Activated B cell treated with CpG ODN at 0.5 μM for 24 hours (primary cell): ENCODE measurements at regions not wholly inside any gene's neighbourhood (a gene's known extent, or its start where the extent isn't known, plus 50 kb on each side); places are given as distances from the start of the nearest gene placed in this dataset.

Experiments
- ATAC-seq: fragments of 200-7000 bp; cut with Tn5 transposase; one replicate; pipeline ENCODE4 v1.10.0; 2021; ENCODE audit warnings: low read depth, mild to moderate bottlenecking, moderate library complexity
- CTCF ChIA-PET: fragments of 350-600 bp; sonication (Branson Sonifier 250); formaldehyde crosslinking; loops from one replicate; lab custom pipeline; 2021; ENCODE audit warnings: antibody characterized with exemption; lab: Charles Lee
- POLR2A ChIA-PET: fragments of 350-600 bp; sonication (Branson Sonifier 250); formaldehyde crosslinking; loops from one replicate; lab custom pipeline; 2021; ENCODE audit warnings: antibody characterized with exemption; lab: Charles Lee
- DNase-seq: peaks from one replicate; pipeline ENCODE4 v3.0.0; 2022
- H3K27ac Mint-ChIP-seq: one replicate; pipeline ENCODE4 v1.8.0; 2020; ENCODE audit warnings: mixed read lengths
- H3K27me3 Mint-ChIP-seq: one replicate; pipeline ENCODE4 v1.8.0; 2021; ENCODE audit warnings: mixed read lengths
- H3K36me3 Mint-ChIP-seq: one replicate; pipeline ENCODE4 v1.8.0; 2021; ENCODE audit warnings: low read depth, mixed read lengths
- H3K4me1 Mint-ChIP-seq: one replicate; pipeline ENCODE4 v1.8.0; 2021; ENCODE audit warnings: mixed read lengths
- H3K4me3 Mint-ChIP-seq: one replicate; pipeline ENCODE4 v1.8.0; 2020; ENCODE audit warnings: mild to moderate bottlenecking, mixed read lengths
- H3K9me3 Mint-ChIP-seq: one replicate; pipeline ENCODE4 v1.8.0; 2020; ENCODE audit warnings: mixed read lengths
- intact Hi-C: fragments of 100-400 bp; cut with micrococcal nuclease; formaldehyde crosslinking; loops from one replicate; pipeline ENCODE4 v1.15.1; 2024
- TF ChIP-seq, protein P1 (sequence below): fragments of 200-600 bp; IDR thresholded peaks from one replicate; pipeline ENCODE4 v1.8.0; 2022; ENCODE audit warnings: antibody characterized with exemption, mild to moderate bottlenecking

- intact Hi-C loops = no loop called here
- TF ChIP-seq, protein P1, sequence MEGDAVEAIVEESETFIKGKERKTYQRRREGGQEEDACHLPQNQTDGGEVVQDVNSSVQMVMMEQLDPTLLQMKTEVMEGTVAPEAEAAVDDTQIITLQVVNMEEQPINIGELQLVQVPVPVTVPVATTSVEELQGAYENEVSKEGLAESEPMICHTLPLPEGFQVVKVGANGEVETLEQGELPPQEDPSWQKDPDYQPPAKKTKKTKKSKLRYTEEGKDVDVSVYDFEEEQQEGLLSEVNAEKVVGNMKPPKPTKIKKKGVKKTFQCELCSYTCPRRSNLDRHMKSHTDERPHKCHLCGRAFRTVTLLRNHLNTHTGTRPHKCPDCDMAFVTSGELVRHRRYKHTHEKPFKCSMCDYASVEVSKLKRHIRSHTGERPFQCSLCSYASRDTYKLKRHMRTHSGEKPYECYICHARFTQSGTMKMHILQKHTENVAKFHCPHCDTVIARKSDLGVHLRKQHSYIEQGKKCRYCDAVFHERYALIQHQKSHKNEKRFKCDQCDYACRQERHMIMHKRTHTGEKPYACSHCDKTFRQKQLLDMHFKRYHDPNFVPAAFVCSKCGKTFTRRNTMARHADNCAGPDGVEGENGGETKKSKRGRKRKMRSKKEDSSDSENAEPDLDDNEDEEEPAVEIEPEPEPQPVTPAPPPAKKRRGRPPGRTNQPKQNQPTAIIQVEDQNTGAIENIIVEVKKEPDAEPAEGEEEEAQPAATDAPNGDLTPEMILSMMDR = no peak
- ChIA-PET CTCF (no interaction called here), POLR2A (no interaction called here)
- ATAC-seq = no peak
- no peak for DNase-seq
- peaks cover 55% of the 10 kb centered on the region for H3K27me3 Mint-ChIP-seq
- peak overlapping the region; percentile 69 for H3K4me3 Mint-ChIP-seq
- no peak overlapping the region for H3K27ac Mint-ChIP-seq
- no peaks in the 10 kb centered on the region for H3K36me3 Mint-ChIP-seq
- no peaks in the 10 kb centered on the region for H3K9me3 Mint-ChIP-seq
- H3K4me1 Mint-ChIP-seq = peaks cover 18% of the 10 kb centered on the region
Measured at GRCh38 chr2:172233987-172234715, 131.5 kb upstream of the DLX2 start.

GRCh38 chr2:172234716-172235691 is 132.3 kb upstream of the DLX2 start:
- POLR2A ChIA-PET = no interaction called here
- DNase-seq = no peak
- no peak overlapping the region for H3K27ac Mint-ChIP-seq

GRCh38 chr2:172239944-172240590 is 137.4 kb upstream of the DLX2 start:
- H3K27me3 Mint-ChIP-seq = peaks cover 27% of the 10 kb centered on the region
- DNase-seq (no peak), ATAC-seq (no peak)
- H3K36me3 Mint-ChIP-seq = no peaks in the 10 kb centered on the region
- no peaks in the 10 kb centered on the region for H3K9me3 Mint-ChIP-seq
- intact Hi-C loops = no loop called here
- POLR2A ChIA-PET = no interaction called here
- no peak overlapping the region for H3K4me3 Mint-ChIP-seq
- H3K27ac Mint-ChIP-seq = no peak overlapping the region
- CTCF ChIA-PET = no interaction called here
- TF ChIP-seq, protein P1 = no peak
- peaks cover 7% of the 10 kb centered on the region for H3K4me1 Mint-ChIP-seq

More at GRCh38 chr2:172234716-172235691, 132.3 kb upstream of the DLX2 start:
- H3K4me1 Mint-ChIP-seq = peaks cover 18% of the 10 kb centered on the region
- peak overlapping the region; percentile 69 for H3K4me3 Mint-ChIP-seq
- CTCF ChIA-PET = no interaction called here
- intact Hi-C loops = no loop called here
- no peaks in the 10 kb centered on the region for H3K36me3 Mint-ChIP-seq
- no peaks in the 10 kb centered on the region for H3K9me3 Mint-ChIP-seq
- TF ChIP-seq, protein P1 = no peak
- ATAC-seq = no peak
- H3K27me3 Mint-ChIP-seq = peaks cover 57% of the 10 kb centered on the region

GRCh38 chr2:172241222-172241621 is 138.5 kb upstream of the DLX2 start:
- Mint-ChIP-seq H3K9me3 (no peaks in the 10 kb centered on the region), H3K36me3 (no peaks in the 10 kb centered on the region), H3K27me3 (peaks cover 21% of the 10 kb centered on the region), H3K4me3 (no peak overlapping the region), H3K4me1 (no peaks in the 10 kb centered on the region), H3K27ac (no peak overlapping the region)
- TF ChIP-seq, protein P1 = no peak
- POLR2A ChIA-PET = no interaction called here
- ATAC-seq (no peak), DNase-seq (no peak)
- intact Hi-C loops = no loop called here
- CTCF ChIA-PET = no interaction called here
